ENCODE measurements at regions not wholly inside any gene's neighbourhood (a gene's known extent, or its start where the extent isn't known, plus 50 kb on each side); places are given as distances from the start of the nearest gene placed in this dataset.

DNA sequence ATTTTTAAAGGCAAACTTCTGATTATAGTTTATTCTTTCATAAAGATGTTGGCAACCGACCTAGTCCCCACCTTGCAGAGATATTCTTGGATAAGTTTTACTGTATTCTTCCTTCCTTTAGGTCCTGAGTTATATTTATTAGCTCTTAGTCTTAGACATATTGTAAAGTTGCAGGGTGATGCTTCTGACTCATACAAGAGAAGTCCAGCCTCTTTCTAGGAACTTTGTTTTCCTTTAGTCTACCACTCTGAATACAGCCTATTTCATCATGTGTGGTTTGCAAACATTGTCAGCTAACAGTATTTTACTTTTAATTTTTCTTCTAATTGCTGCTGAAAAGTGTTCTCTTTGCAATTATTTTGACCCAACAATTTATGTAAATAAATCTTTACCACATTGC lies 686.7 kb downstream of the COL12A1 start:
- intact Hi-C loops (cut with micrococcal nuclease) (no loop called here), in situ Hi-C loops (cut with MboI) (no loop called here)
- H3K9me3 ChIP-seq (replicated peaks; ENCODE audit: control insufficient read depth, insufficient read depth, low read depth, low read length), result no peaks in the 10 kb centered on the region
- no TSS peak for BruUV-seq (replicated peaks)
- no peak overlapping the region for H3K4me2 ChIP-seq (ENCODE audit: insufficient read depth, low read length)
- no peak overlapping the region for H2AFZ ChIP-seq (ENCODE audit: low read depth, low read length)
- no peaks in the 10 kb centered on the region for H3K4me1 ChIP-seq (replicated peaks in 1 of 2; ENCODE audit: control insufficient read depth in 2 of 2, insufficient read depth in 2 of 2, low read length in 2 of 2)
- TF ChIP-seq, protein P1, sequence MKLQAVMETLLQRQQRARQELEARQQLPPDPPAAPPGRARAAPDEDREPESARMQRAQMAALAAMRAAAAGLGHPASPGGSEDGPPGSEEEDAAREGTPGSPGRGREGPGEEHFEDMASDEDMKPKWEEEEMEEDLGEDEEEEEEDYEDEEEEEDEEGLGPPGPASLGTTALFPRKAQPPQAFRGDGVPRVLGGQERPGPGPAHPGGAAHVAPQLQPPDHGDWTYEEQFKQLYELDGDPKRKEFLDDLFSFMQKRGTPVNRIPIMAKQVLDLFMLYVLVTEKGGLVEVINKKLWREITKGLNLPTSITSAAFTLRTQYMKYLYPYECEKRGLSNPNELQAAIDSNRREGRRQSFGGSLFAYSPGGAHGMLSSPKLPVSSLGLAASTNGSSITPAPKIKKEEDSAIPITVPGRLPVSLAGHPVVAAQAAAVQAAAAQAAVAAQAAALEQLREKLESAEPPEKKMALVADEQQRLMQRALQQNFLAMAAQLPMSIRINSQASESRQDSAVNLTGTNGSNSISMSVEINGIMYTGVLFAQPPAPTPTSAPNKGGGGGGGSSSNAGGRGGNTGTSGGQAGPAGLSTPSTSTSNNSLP (IDR thresholded peaks at IDR 0.05; ENCODE audit: borderline replicate concordance, low read depth, low read length), result no peak
- no peak for TF ChIP-seq MEIS2 (IDR thresholded peaks at IDR 0.05; ENCODE audit: partially characterized antibody)
- no peak for TF ChIP-seq ZC3H4 (CRISPR knock-in tag; IDR thresholded peaks at IDR 0.05; ENCODE audit: borderline replicate concordance)
- TF ChIP-seq ZNF384 (IDR thresholded peaks at IDR 0.05; ENCODE audit: low read depth, low read length), result no peak
- no peak for TF ChIP-seq KDM5B (IDR thresholded peaks at IDR 0.05; ENCODE audit: insufficient replicate concordance, low read depth, low read length)
- no peak for TF ChIP-seq RFX7 (CRISPR knock-in tag; IDR thresholded peaks at IDR 0.05)
- no peak for TF ChIP-seq U2AF2 (optimal IDR thresholded peaks at IDR 0.05; ENCODE audit: low read depth, low read length)
- TF ChIP-seq RNF2 (IDR thresholded peaks at IDR 0.05), result no peak
- TF ChIP-seq ZNF311 (CRISPR knock-in tag; IDR thresholded peaks at IDR 0.05), result no peak
- H3K27ac ChIP-seq (ENCODE audit: extremely low read depth, low read depth, low read length), result no peak overlapping the region
- H3K79me2 ChIP-seq (ENCODE audit: control insufficient read depth, insufficient read depth, low read length), result no peaks in the 10 kb centered on the region
- no peak for FAIRE-seq
- no peak for DNase-seq (ENCODE audit: extremely low read depth in 1 of 4, low spot score in 3 of 4)
- no peak overlapping the region for H3K4me3 ChIP-seq
- H3K9me1 ChIP-seq (ENCODE audit: control insufficient read depth, insufficient read depth, low read length), result no peaks in the 10 kb centered on the region
- ChIA-PET POLR2A (no interaction called here), CTCF (ENCODE audit: low intra/inter-chr PET ratio) (no interaction called here)
- no peaks in the 10 kb centered on the region for H4K20me1 ChIP-seq (replicated peaks; ENCODE audit: control insufficient read depth, insufficient read depth, low read length)
- no peak for ATAC-seq
- H3K9ac ChIP-seq (ENCODE audit: insufficient read depth in 1 of 2, low read depth in 2 of 2, low read length in 2 of 2), result no peak overlapping the region
- H3K36me3 ChIP-seq (ENCODE audit: control insufficient read depth, insufficient read depth, low read length), result no peaks in the 10 kb centered on the region
- WGBS (ENCODE audit: insufficient coverage, low coverage, missing lambda C conversion rate), result 0% methylated on average over 1 of the region's 1 CpG
- H3K27me3 ChIP-seq (ENCODE audit: control insufficient read depth in 2 of 2, insufficient read depth in 2 of 2, low read length in 2 of 2), result no peaks in the 10 kb centered on the region

Measured in K562 (cell line).